Transverse colon (tissue), 4 donors: ENCODE measurements at regions not wholly inside any gene's neighbourhood (a gene's known extent, or its start where the extent isn't known, plus 50 kb on each side); places are given as distances from the start of the nearest gene placed in this dataset.

Experiments used
- DNase-seq: peaks from one replicate; pipeline ENCODE4 v3.0.0-alpha.2; 2019
- H3K27ac ChIP-seq, 4 donors: fragments of 200-600 bp; sonication (generic); 2 replicates each; pipeline ENCODE4 v1.5.1; 2016 to 2018; ENCODE audit warnings: inconsistent platforms in 4 of 4
- H3K27me3 ChIP-seq: fragments of 200-600 bp; sonication (generic); 2 replicates; pipeline ENCODE4 v1.5.1; 2017; ENCODE audit warnings: inconsistent platforms
- H3K36me3 ChIP-seq, 4 donors: fragments of 200-600 bp; sonication (generic); 2 replicates each; pipeline ENCODE4 v1.5.1; 2017 to 2019; ENCODE audit warnings: inconsistent platforms in 4 of 4
- H3K4me1 ChIP-seq, 4 donors: fragments of 200-600 bp; sonication (generic); 2 replicates each; pipeline ENCODE4 v1.5.1; 2017 to 2020; ENCODE audit warnings: inconsistent platforms in 4 of 4
- H3K4me3 ChIP-seq, 4 donors: fragments of 200-600 bp; sonication (generic); 1 replicate in 1 of 4; 2 replicates in 3 of 4; pipeline versions ENCODE4 v1.5.1 to v1.6.1; 2017 to 2019; ENCODE audit warnings: inconsistent platforms in 4 of 4
- H3K9me3 ChIP-seq, 2 donors: fragments of 200-600 bp; sonication (generic); 2 replicates each; pipeline ENCODE4 v1.5.1; 2017 to 2019; ENCODE audit warnings: inconsistent platforms in 2 of 2
- EP300 ChIP-seq: sonication (generic); formaldehyde crosslinking; IDR thresholded peaks from one replicate; pipeline ENCODE4 v1.6.1; 2017; ENCODE audit warnings: antibody characterized with exemption, low read depth
- POLR2A ChIP-seq: fragments of 450-650 bp; IDR thresholded peaks from one replicate; pipeline ENCODE4 v1.6.1; 2016; ENCODE audit warnings: antibody characterized with exemption, mild to moderate bottlenecking, moderate library complexity
- POLR2AphosphoS5 ChIP-seq, 3 donors: sonication (generic); formaldehyde crosslinking; IDR thresholded peaks; one replicate each; pipeline ENCODE4 v1.6.1; 2016; ENCODE audit warnings: antibody characterized with exemption in 3 of 3
- WGBS, 2 donors: methylation state at CpG; one replicate each; pipeline ENCODE4 v1.1.5; 2018; ENCODE audit warnings: low coverage in 1 of 2; 5-methylcytosine and 5-hydroxymethylcytosine counted together
- in situ Hi-C, 4 donors: fragments of 200-750 bp; cut with MboI; loops; one replicate each; pipeline versions ENCODE4 v1.15.0 to v1.15.1; 2017; ENCODE audit warnings: low sequenced_read_pairs in 3 of 4, low pct_ligation_motif_present in 1 of 4, low pct_unique_long_range_greater_than_20kb in 1 of 4
- intact Hi-C: fragments of 100-400 bp; cut with DNase I; formaldehyde crosslinking; loops from one replicate; pipeline ENCODE4 v1.15.1; 2023; ENCODE audit warnings: low total_unique reads
- TF ChIP-seq, protein P1 (sequence below), 5 experiments: fragments of 200-600 bp in 3 of 5; fragments of 450-650 bp in 2 of 5; sonication (generic) in 3 of 5; IDR thresholded peaks; 1 replicate in 2 of 5; 2 replicates in 3 of 5; pipeline ENCODE4 v1.5.1; 2016 to 2017; ENCODE audit warnings: antibody characterized with exemption in 5 of 5, inconsistent platforms in 3 of 5, mild to moderate bottlenecking in 2 of 5, moderate library complexity in 1 of 5

DNA sequence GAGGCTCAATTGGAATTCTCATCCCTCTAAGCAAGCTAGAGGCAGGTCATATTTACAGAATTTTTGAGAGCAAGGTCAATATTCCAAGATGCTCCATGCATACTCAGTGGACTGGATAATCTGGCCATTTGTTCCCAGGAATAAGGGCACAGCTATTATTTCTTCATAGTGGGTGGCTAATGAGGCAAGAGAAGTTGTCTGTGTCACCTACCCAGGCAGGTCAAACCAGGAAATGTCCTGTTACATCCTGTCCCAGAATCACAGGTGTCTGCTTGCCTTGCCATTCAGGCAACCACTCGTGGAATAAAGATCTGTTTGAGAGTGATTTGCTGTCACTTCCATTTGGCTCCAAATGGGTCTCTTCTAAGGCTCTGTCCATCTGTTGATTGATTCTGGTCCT lies 85.2 kb upstream of the ZP4 start:
- in situ Hi-C loops (no loop called here), intact Hi-C loops (no loop called here)
- H3K4me3 ChIP-seq, result no peak overlapping the region
- 27% methylated on average over 1 of the region's 1 CpG; no CpG with 5 or more reads in 1 of the 2 donors for WGBS, 2 donors
- no peaks in the 10 kb centered on the region for H3K36me3 ChIP-seq
- no peaks in the 10 kb centered on the region for H3K27me3 ChIP-seq
- TF ChIP-seq POLR2A, result no peak
- TF ChIP-seq, protein P1, sequence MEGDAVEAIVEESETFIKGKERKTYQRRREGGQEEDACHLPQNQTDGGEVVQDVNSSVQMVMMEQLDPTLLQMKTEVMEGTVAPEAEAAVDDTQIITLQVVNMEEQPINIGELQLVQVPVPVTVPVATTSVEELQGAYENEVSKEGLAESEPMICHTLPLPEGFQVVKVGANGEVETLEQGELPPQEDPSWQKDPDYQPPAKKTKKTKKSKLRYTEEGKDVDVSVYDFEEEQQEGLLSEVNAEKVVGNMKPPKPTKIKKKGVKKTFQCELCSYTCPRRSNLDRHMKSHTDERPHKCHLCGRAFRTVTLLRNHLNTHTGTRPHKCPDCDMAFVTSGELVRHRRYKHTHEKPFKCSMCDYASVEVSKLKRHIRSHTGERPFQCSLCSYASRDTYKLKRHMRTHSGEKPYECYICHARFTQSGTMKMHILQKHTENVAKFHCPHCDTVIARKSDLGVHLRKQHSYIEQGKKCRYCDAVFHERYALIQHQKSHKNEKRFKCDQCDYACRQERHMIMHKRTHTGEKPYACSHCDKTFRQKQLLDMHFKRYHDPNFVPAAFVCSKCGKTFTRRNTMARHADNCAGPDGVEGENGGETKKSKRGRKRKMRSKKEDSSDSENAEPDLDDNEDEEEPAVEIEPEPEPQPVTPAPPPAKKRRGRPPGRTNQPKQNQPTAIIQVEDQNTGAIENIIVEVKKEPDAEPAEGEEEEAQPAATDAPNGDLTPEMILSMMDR (IDR thresholded peaks at IDR 0.05), result no peak
- H3K4me1 ChIP-seq, result no peaks in the 10 kb centered on the region
- no peaks in the 10 kb centered on the region for H3K9me3 ChIP-seq
- DNase-seq, result no peak
- H3K27ac ChIP-seq, result no peak overlapping the region

DNA sequence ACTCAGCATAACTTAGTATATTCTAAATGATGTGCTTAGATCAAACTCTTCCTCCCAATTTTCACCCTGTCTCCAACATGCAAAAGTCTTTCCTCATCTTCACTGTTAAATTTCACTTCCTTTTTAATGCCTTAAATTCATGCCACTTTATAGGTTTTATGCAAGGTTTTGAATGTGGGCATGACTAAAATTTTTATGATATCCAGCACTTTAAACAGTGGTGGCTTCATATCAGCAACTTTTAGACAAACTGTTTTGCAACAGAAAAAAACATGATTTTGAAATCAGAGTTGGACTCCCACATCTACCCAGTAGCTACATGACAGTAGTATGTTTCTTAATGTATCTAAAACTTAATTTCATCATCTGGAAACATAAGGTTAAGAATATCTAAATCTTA lies 84.7 kb upstream of the ZP4 start:
- no peak for TF ChIP-seq EP300
- TF ChIP-seq, protein P1 (IDR thresholded peaks at IDR 0.05), result no peak
- TF ChIP-seq POLR2AphosphoS5 (IDR thresholded peaks at IDR 0.05), result no peak
- no peak for TF ChIP-seq POLR2A
- no peaks in the 10 kb centered on the region for H3K36me3 ChIP-seq
- intact Hi-C loops (no loop called here), in situ Hi-C loops (no loop called here)
- DNase-seq, result no peak
- H3K27me3 ChIP-seq, result no peaks in the 10 kb centered on the region
- no peaks in the 10 kb centered on the region for H3K4me1 ChIP-seq
- no peaks in the 10 kb centered on the region for H3K9me3 ChIP-seq
- no peak overlapping the region for H3K27ac ChIP-seq
- H3K4me3 ChIP-seq, result no peak overlapping the region

DNA sequence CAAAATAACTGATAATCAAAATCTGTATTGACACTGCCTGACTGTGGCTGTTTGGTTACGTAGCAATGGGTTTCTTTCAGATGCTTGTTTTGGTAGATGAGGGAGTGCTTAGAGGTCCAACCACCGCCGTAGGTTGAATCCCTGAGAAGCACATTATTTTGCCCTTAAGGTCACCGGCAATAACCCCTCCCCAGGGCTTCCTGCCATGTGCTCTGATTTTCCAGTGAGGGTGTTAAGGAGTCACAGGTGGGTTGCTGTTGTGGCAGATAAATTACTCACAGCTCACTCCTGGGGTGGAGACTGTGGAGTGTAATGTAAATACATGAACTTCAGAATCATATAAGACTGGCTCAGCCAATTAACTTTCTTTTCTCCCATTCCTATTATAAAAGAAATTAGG lies 81.5 kb upstream of the ZP4 start:
- WGBS, 2 donors, result 78% methylated on average over 4 of the region's 4 CpGs; no CpG with 5 or more reads in 1 of the 2 donors
- intact Hi-C loops (loop anchor here (5.0 kb wide), 1 partner anchor 1365 kb away; no protein-coding TSS in a partner anchor), in situ Hi-C loops (no loop called here)
- no peaks in the 10 kb centered on the region for H3K4me1 ChIP-seq
- H3K27ac ChIP-seq, result no peak overlapping the region
- H3K4me3 ChIP-seq, result no peak overlapping the region
- H3K27me3 ChIP-seq, result no peaks in the 10 kb centered on the region
- no peak for DNase-seq
- no peaks in the 10 kb centered on the region for H3K36me3 ChIP-seq
- no peaks in the 10 kb centered on the region for H3K9me3 ChIP-seq
- TF ChIP-seq EP300, result no peak
- TF ChIP-seq POLR2A, result no peak
- TF ChIP-seq, protein P1 (IDR thresholded peaks at IDR 0.05), result no peak
- TF ChIP-seq POLR2AphosphoS5 (IDR thresholded peaks at IDR 0.05), result no peak

DNA sequence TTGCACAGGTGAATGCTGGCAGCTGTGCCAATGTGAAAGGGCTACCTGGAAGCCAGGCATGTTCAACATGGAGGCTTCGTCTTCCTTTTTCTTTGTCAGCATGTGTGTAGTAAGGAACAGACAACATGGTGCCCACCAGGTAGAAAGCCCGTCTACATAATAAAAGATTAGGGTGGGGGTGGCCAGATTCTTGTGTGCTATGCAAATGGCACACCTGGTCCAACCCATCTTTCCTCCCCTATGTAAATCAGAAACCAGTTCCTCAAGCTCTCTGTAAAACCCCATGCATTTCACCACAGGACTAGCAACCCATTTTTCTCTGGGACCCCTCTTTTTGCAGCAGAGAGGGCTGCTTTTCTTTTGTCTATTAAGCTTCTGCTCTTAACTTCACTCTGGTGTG lies 72.3 kb upstream of the ZP4 start:
- H3K27ac ChIP-seq, result no peak overlapping the region
- H3K4me3 ChIP-seq, result no peak overlapping the region
- DNase-seq, result no peak
- H3K27me3 ChIP-seq, result no peaks in the 10 kb centered on the region
- H3K4me1 ChIP-seq, result no peaks in the 10 kb centered on the region
- intact Hi-C loops, result no loop called here
- in situ Hi-C loops, result no loop called here
- no peaks in the 10 kb centered on the region for H3K9me3 ChIP-seq
- WGBS, 2 donors, result 83 to 87% methylated on average over 1 to 2 of the region's 2 CpGs
- H3K36me3 ChIP-seq, result no peaks in the 10 kb centered on the region
- TF ChIP-seq, protein P1 (IDR thresholded peaks at IDR 0.05), result no peak
- TF ChIP-seq POLR2A, result no peak
- no peak for TF ChIP-seq EP300
- no peak for TF ChIP-seq POLR2AphosphoS5 (IDR thresholded peaks at IDR 0.05)
